Stimulated activated CD4-positive, alpha-beta T cell treated with anti-CD3 and anti-CD28 coated beads, TNF-alpha, amount 100 ng/mL, for 48 hours (primary cell): ENCODE measurements at regions not wholly inside any gene's neighbourhood (a gene's known extent, or its start where the extent isn't known, plus 50 kb on each side); places are given as distances from the start of the nearest gene placed in this dataset.

Experiments
- DNase-seq, 3 donors: peaks; one replicate each; pipeline ENCODE4 v3.0.0-alpha.2; 2020; ENCODE audit warnings: low read depth in 3 of 3

- no peak for DNase-seq
Observed at GRCh38 chr19:28420811-28421550, 792.0 kb downstream of the UQCRFS1 start.

- DNase-seq: no peak
Observed at GRCh38 chr19:28419312-28419711, 793.6 kb downstream of the UQCRFS1 start.

DNA sequence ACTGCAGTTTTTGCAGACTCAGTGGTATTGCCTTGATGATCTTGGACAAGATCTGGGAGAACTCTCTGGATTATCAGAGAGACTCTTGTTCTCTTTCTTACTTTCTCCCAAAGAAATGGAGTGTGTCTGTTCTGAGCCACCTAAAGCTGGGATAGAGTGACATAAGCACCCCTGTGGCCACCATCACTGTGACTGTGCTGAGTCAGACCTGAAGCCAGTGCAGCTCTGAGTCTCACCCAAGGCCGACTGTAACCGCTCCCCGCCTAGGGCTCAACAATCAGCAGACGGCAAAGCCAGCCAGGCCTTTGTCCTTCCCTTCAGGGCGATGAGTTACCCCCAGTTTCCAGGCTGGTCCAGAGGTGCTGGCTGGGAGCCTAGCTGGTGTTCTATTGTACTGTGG is 795.6 kb downstream of the UQCRFS1 start:
- no peak for DNase-seq

GRCh38 chr19:28416245-28416644 is 796.7 kb downstream of the UQCRFS1 start:
- DNase-seq: no peak

GRCh38 chr19:28414748-28415147 is 798.2 kb downstream of the UQCRFS1 start:
- DNase-seq: no peak

- no peak for DNase-seq
Observed at GRCh38 chr19:28409859-28410258, 803.1 kb downstream of the UQCRFS1 start.

DNA sequence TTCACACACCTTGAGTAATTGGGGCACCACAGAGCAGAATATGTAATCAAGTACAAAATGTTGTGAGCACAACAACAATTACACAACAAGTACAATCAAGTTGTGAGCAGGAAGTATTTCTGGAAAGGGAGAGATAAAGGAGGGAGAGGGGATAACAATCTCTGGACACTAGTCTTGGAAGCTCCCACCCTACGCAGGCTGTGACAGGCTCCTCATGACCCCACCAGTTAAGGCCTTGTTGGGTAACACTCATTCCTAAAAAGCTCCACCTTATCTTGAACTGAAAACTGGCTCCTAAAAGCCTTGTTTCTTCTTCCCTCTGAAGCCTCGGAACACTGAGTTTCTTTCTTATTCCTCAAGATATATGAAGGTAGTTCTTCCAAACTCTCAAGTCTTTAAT is 806.0 kb downstream of the UQCRFS1 start:
- DNase-seq: no peak

- DNase-seq: no peak
Observed at GRCh38 chr19:28405346-28405742, 807.6 kb downstream of the UQCRFS1 start.

DNA sequence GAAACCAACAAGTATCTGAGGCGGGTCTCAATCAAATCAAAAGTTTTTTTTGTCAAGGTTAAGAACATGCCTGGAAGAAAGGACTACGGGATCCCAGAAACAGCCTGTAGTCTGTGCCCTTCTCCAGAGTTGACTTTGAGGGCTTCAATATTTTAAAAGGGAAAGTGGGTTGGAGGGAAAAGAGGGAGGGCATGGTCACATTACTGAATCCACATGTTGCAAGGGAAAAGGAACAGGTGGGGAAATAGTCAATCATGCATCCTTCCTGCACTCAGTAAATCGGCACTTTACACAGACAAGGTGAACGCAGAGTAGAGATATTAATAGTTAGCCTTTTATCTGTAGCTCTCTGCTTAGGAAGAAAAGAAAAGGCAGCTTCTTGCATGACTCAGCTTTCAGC is 808.5 kb downstream of the UQCRFS1 start:
- DNase-seq: no peak

- DNase-seq: no peak
Observed at GRCh38 chr19:28403690-28404089, 809.3 kb downstream of the UQCRFS1 start.

DNA sequence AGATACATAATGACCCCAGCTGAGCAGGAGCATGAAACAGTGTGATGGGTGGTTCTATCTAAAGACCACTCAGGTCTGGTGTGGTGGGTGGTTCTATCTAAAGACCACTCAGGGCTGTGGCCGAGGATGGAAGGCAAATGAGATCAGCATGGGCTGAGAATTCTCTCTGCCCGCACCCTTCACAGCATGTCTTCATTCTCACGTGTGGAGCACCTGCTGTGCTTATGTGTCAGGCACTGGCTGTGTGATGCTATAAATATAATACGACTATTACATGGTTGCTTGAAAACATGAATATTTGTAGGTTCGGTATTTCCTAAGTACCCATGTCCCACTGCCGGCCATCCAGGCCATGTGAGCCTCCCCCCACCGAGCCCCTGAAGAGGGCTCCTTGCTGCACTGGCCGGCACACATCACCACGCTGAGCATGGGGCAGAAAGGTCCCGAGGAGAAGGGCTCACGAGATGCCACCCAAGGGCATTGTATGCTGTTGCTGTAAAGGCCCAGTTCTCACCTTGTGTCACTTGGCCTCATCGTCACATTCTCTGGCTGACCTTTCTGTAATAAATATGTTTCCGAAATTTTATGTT is 810.2 kb downstream of the UQCRFS1 start:
- DNase-seq: no peak

DNA sequence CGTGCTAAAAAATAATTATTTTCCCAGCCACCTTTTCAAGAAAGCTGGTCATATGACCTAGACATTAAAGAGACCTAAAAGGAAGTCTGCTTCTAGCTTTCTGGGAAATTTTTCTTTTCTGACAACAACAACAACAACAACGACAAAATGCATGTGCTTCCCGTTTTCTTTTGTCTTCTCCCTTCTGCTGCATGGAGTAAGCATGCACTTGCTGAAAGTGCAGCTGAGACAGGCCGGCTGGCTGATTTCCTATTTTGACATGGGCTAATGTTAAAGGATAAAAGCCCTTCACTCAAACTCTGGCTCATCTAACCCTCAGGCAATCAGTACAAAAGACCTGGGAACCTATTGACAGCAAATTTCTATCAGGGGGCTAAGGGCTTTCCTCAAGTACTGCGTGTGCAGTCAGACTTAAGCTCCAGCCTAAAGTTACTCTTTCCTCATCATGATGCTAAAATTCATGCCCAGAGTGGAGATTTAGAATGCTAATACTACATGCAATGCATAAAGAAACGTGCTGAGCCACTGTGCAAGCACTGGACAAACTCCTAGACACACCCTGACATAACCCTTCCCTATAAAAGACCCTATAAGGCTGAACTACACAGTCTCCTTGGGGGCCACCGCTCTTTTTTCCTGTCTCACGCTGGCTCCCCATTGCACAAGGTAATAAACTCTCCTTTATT is 811.1 kb downstream of the UQCRFS1 start:
- DNase-seq: no peak

DNA sequence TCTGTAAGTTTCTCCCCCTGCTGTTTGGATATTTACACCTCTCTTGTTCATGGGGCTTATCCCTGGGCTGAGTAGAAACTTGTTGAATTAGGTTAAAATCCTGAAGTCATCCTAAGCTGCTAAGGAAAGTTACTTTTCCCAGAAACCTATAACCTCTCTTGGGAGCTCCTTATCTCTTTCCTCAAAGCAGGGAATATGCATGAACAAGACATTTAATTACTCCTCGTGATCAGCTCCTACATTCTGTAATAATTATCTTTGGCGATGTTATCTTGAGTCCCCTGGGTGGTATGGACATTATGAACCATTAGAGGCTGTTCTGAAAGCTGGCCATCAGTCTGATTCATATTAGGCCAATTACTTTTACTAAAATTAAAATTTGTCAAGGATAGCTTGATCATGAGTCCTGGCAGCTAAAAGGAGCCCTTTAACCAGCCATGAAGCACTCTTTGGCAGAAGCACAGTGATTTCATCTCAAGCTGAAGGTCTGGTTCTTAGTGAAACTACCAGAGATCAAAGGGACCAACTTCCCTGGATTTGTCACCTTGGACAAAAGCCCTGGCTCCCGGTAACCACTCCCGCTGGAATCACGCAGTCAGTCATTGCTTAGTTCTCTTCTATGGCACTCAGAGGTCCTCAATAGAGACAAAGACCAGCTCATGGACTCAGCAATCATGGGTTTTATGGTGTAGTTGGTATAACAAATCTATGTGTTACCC is 811.8 kb downstream of the UQCRFS1 start:
- DNase-seq: no peak

- no peak for DNase-seq
Observed at GRCh38 chr19:28399187-28399586, 813.8 kb downstream of the UQCRFS1 start.

DNA sequence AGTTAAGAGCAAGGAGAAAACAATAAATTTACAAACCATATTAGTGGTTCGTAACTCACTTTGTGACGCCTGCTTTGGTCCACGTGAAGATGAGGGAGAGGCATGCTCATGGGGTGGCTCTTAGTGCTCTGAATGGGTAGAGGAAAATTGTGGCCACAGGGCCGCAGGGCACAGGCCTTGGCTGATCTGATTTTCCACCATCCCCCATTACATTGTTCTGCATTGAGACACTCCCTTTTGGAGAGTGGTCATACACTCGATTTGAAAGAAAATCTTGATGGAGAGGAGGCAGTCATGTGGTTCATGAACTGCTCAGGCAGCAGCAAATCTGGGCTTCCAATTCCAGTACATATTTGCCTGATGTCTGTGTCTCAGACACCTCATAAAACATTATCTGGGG is 815.2 kb downstream of the UQCRFS1 start:
- DNase-seq: no peak

DNA sequence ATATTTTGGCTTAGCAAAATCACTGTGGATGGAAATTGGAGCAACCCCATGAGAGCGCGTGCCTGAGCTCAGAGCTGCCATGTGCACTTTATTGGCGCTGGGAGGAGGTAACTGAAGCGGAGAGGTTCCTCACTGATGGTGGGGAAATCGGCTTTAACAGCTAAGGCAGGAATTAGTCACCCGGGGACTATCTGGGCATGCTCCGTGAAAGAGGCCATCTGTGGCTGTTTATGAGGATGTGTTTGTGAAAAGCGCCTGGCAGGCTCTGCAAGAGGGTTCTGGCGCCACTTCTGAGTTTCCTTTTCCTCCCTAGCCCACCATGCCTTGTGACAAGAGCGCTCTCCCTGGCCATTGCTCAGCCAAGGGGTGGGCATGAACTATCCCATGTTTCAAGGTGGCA is 815.6 kb downstream of the UQCRFS1 start:
- DNase-seq: no peak

GRCh38 chr19:28396287-28396831 is 816.6 kb downstream of the UQCRFS1 start:
- DNase-seq: no peak

DNA sequence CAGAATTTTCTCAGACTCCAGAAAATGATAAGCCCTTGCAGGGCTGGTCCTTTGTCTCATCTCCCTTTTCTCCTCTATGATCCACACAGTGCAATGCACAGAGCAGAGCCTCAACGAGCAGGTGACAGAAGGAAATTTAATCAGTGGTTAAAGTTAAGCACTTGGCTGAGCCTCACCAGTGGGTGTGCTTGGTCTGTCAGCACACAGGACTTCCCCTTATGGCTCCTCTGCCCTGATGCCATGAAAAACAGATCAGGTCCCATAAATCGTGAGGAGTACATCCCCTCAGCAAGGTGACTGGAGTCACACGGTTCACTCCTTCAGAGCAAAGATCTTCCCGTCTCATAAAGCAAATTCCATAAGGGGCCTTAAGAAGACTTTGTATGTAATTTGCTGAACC is 818.2 kb downstream of the UQCRFS1 start:
- DNase-seq: no peak

GRCh38 chr19:28393574-28394336 is 819.2 kb downstream of the UQCRFS1 start:
- DNase-seq: no peak

DNA sequence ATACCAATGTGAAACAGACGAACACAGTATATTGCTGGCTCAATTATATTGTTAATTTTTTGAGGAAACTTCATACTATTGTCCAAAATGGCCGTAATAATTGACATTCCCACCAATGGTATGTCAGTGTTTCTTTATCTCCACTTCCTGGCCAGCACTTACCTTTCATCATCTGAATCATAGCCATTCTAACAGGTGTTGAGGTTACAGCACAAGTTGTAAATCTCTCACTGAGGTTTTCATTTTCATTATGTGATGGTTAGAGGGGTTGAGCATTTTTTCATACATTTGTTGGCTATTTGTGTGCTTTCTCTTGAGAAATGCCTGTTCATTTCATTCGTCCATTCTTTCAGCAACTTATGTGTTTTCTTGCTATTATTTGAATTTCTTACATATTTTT is 824.0 kb downstream of the UQCRFS1 start:
- no peak for DNase-seq

DNA sequence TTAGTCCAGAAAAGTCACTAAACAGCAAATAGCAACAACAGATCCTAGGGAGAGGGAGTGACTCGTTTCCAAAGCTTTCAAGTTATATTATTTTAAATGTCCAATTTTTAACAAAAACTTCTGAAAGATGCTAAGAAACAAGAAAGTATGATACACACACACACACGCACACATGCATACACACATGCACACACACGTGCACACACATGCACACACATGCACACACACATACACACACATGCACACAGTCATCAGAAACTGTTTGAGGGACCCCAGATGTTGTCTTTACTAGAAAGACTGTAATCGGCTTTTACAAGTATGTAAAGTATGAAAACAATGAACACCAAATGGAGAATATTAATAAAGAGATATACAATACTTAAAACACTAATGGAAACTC is 825.4 kb downstream of the UQCRFS1 start:
- DNase-seq: no peak
